Calu3 (cell line): ENCODE measurements at regions not wholly inside any gene's neighbourhood (a gene's known extent, or its start where the extent isn't known, plus 50 kb on each side); places are given as distances from the start of the nearest gene placed in this dataset.

Experiments used
- BruUV-seq: library from RNA; stranded (reverse); fragments of 400-500 nt; replicated peaks from 2 replicates; lab custom pipeline; 2021; lab: Mats Ljungman, UMichigan
- CTCF ChIA-PET: fragments of 300-600 bp; sonication (Branson Sonifier 250); formaldehyde crosslinking; loops from one replicate; lab custom pipeline; 2022; ENCODE audit warnings: antibody characterized with exemption; lab: Charles Lee
- DNase-seq: peaks from one replicate; pipeline ENCODE4 v3.0.0; 2022
- H3K27ac Mint-ChIP-seq: one replicate; pipeline ENCODE4 v1.8.0; 2022; ENCODE audit warnings: mixed read lengths; ENCODE audit not compliant: unreplicated experiment
- H3K27me3 Mint-ChIP-seq: one replicate; pipeline ENCODE4 v1.8.0; 2022; ENCODE audit warnings: mixed read lengths; ENCODE audit not compliant: unreplicated experiment
- H3K36me3 Mint-ChIP-seq: one replicate; pipeline ENCODE4 v1.8.0; 2022; ENCODE audit warnings: mild to moderate bottlenecking, moderate library complexity, mixed read lengths; ENCODE audit not compliant: insufficient read depth, unreplicated experiment
- H3K4me1 Mint-ChIP-seq: one replicate; pipeline ENCODE4 v1.8.0; 2022; ENCODE audit warnings: mild to moderate bottlenecking, low read depth, mixed read lengths; ENCODE audit not compliant: unreplicated experiment
- H3K4me3 Mint-ChIP-seq: one replicate; pipeline ENCODE4 v1.8.0; 2022; ENCODE audit warnings: mild to moderate bottlenecking, low read depth, moderate library complexity, mixed read lengths; ENCODE audit not compliant: unreplicated experiment
- H3K9me3 Mint-ChIP-seq: one replicate; pipeline ENCODE4 v1.8.0; 2022; ENCODE audit warnings: low read depth, mixed read lengths; ENCODE audit not compliant: unreplicated experiment
- CTCF ChIP-seq: fragments of 200-600 bp; IDR thresholded peaks from one replicate; pipeline ENCODE4 v1.8.0; 2022; ENCODE audit warnings: antibody characterized with exemption; ENCODE audit not compliant: unreplicated experiment
- intact Hi-C: fragments of 100-400 bp; cut with micrococcal nuclease; formaldehyde crosslinking; loops from one replicate; pipeline ENCODE4 v1.10.0; 2022; ENCODE audit not compliant: unreplicated experiment

DNA sequence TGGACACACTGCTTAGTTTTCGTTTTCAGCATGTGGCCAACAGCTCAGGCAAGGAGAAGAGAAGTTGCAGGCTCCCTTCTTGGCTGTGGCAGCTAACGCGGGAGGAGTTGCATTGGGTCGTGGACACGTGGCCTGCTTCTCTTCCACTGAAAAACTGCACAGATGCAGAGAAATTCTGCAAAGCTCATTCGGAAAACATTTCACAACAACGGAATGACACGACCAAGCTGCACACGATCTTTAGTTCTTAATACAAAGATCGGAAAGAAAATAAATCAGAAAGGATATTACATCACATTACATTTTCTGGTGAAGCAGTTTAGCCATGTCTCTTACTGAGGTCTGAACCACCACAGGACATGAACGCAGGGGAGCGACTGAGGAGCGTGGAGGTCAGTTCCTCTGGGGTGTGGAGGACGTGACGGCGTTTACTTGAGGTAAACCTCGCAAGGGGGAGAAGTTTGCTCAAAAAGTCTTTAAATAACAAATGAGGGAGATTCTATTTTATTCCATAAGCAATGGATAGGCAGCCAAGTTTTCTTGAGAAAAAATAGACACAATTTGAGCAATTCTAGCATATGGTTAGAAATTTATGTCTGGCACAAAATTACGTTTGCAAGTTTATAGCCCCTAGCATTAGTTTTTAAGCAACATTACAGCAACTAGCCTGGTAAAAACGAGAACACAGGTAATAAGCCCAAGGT lies 178.3 kb downstream of the THBS2 start:
- no peaks in the 10 kb centered on the region for H3K9me3 Mint-ChIP-seq
- H3K36me3 Mint-ChIP-seq = no peaks in the 10 kb centered on the region
- DNase-seq = no peak
- no peaks in the 10 kb centered on the region for H3K27me3 Mint-ChIP-seq
- CTCF ChIA-PET = no interaction called here
- H3K27ac Mint-ChIP-seq = no peak overlapping the region
- no peak for TF ChIP-seq CTCF
- BruUV-seq = no TSS peak
- H3K4me3 Mint-ChIP-seq = no peak overlapping the region
- intact Hi-C loops = no loop called here
- H3K4me1 Mint-ChIP-seq = peaks cover 16% of the 10 kb centered on the region

DNA sequence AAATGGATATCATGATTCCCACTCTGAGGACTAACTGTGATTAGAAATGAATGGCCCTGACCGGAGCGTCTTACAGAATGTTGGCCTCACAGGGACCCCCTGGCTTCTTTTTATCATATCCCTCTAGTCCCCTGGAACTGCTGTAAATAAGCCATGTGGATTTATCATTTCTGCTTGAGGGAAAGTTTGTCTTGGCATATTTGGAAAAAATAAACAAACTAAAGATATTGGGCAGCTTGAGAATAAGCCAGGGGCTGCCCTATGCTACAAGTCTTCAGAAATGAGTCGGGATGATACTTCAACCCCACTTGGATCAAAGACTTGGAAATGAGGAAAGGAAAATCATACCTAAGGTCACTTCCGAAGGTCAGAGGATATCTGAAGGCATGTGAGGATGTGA lies 179.1 kb downstream of the THBS2 start:
- H3K4me3 Mint-ChIP-seq = no peak overlapping the region
- no peak for DNase-seq
- intact Hi-C loops = no loop called here
- no peaks in the 10 kb centered on the region for H3K27me3 Mint-ChIP-seq
- no peak for TF ChIP-seq CTCF
- H3K27ac Mint-ChIP-seq = no peak overlapping the region
- no peaks in the 10 kb centered on the region for H3K36me3 Mint-ChIP-seq
- peaks cover 24% of the 10 kb centered on the region for H3K4me1 Mint-ChIP-seq
- BruUV-seq = no TSS peak
- H3K9me3 Mint-ChIP-seq = no peaks in the 10 kb centered on the region
- CTCF ChIA-PET = no interaction called here

- Mint-ChIP-seq H3K27me3 (no peaks in the 10 kb centered on the region), H3K27ac (no peak overlapping the region), H3K4me3 (no peak overlapping the region), H3K9me3 (no peaks in the 10 kb centered on the region), H3K4me1 (peaks cover 27% of the 10 kb centered on the region), H3K36me3 (no peaks in the 10 kb centered on the region)
- intact Hi-C loops = no loop called here
- no TSS peak for BruUV-seq
- DNase-seq = no peak
- no peak for TF ChIP-seq CTCF
- CTCF ChIA-PET = no interaction called here
These were observed 180.3 kb downstream of the THBS2 start for GRCh38 chr6:169073311-169073710.

GRCh38 chr6:169072127-169073042 lies 181.3 kb downstream of the THBS2 start:
- no peaks in the 10 kb centered on the region for H3K27me3 Mint-ChIP-seq
- H3K4me1 Mint-ChIP-seq = peaks cover 27% of the 10 kb centered on the region
- no peak for DNase-seq
- CTCF ChIA-PET = no interaction called here
- no peak overlapping the region for H3K4me3 Mint-ChIP-seq
- intact Hi-C loops = no loop called here
- H3K27ac Mint-ChIP-seq = no peak overlapping the region
- BruUV-seq = no TSS peak
- peaks cover under 1% of the 10 kb centered on the region for H3K9me3 Mint-ChIP-seq
- no peaks in the 10 kb centered on the region for H3K36me3 Mint-ChIP-seq
- TF ChIP-seq CTCF = no peak
